Gastrocnemius medialis (tissue), 4 donors: ENCODE measurements at regions not wholly inside any gene's neighbourhood (a gene's known extent, or its start where the extent isn't known, plus 50 kb on each side); places are given as distances from the start of the nearest gene placed in this dataset.

Source experiments
- ATAC-seq, 2 donors: fragments of 150-250 bp; one replicate each; pipeline ENCODE4 v1.9.1; 2016
- DNase-seq, 2 donors: peaks; one replicate each; pipeline ENCODE4 v3.0.0-alpha.2; 2019
- H3K27ac ChIP-seq, 4 donors: fragments of 200-600 bp; sonication (generic); 1 replicate in 1 of 4; 2 replicates in 3 of 4; pipeline ENCODE4 v1.5.1; 2016 to 2018; ENCODE audit warnings: mild to moderate bottlenecking in 2 of 4, moderate library complexity in 1 of 4
- H3K27me3 ChIP-seq, 3 donors: fragments of 200-600 bp; sonication (generic) in 2 of 3; 1 replicate in 1 of 3; 2 replicates in 2 of 3; pipeline versions ENCODE4 v1.5.1 to v1.6.0; 2016 to 2019; ENCODE audit warnings: mild to moderate bottlenecking in 1 of 3, moderate library complexity in 1 of 3
- H3K36me3 ChIP-seq, 2 donors: fragments of 200-600 bp; sonication (generic) in 1 of 2; one replicate each; pipeline ENCODE4 v1.5.1; 2017 to 2018
- H3K4me1 ChIP-seq, 2 donors: fragments of 200-600 bp; sonication (generic) in 1 of 2; one replicate each; pipeline ENCODE4 v1.5.1; 2016 to 2017; ENCODE audit warnings: mild to moderate bottlenecking in 2 of 2
- H3K4me3 ChIP-seq, 4 donors: fragments of 200-600 bp; sonication (generic) in 3 of 4; 1 replicate in 1 of 4; 2 replicates in 3 of 4; pipeline ENCODE4 v1.5.1; 2016 to 2019; ENCODE audit warnings: mild to moderate bottlenecking in 2 of 4
- H3K9me3 ChIP-seq, 3 donors: fragments of 200-600 bp; sonication (generic) in 2 of 3; 1 replicate in 1 of 3; 2 replicates in 2 of 3; pipeline ENCODE4 v1.5.1; 2016 to 2019
- POLR2A ChIP-seq, 2 donors: fragments of 450-650 bp; IDR thresholded peaks; one replicate each; pipeline ENCODE4 v1.6.1; 2017; ENCODE audit warnings: antibody characterized with exemption in 2 of 2, mild to moderate bottlenecking in 2 of 2, moderate library complexity in 2 of 2
- in situ Hi-C, 4 donors: fragments of 200-750 bp; cut with MboI; loops; one replicate each; pipeline versions ENCODE4 v1.15.0 to v1.8.0; 2017; ENCODE audit warnings: low sequenced_read_pairs in 4 of 4
- intact Hi-C: fragments of 100-400 bp; cut with DNase I; formaldehyde crosslinking; loops from one replicate; pipeline ENCODE4 v1.15.1; 2023; ENCODE audit warnings: low total_unique reads
- TF ChIP-seq, protein P1 (sequence below), 5 experiments: fragments of 450-650 bp in 3 of 5; fragments of 200-600 bp in 2 of 5; sonication (generic) in 2 of 5; IDR thresholded peaks in 4 of 5; conservative IDR thresholded peaks in 1 of 5; 1 replicate in 4 of 5; 2 replicates in 1 of 5; pipeline ENCODE4 v1.5.1; 2016 to 2019; ENCODE audit warnings: antibody characterized with exemption in 5 of 5, mild to moderate bottlenecking in 3 of 5, moderate library complexity in 3 of 5

GRCh38 chr6:1542764-1543163 lies 67.0 kb upstream of the FOXC1 start:
- Histone ChIP-seq H3K27me3 (no peaks in the 10 kb centered on the region), H3K9me3 (no peaks in the 10 kb centered on the region), H3K4me3 (no peak overlapping the region), H3K27ac (no peak overlapping the region), H3K4me1 (peaks cover 0 to 3% of the 10 kb centered on the region in 2 donors), H3K36me3 (no peaks in the 10 kb centered on the region)
- TF ChIP-seq POLR2A (IDR thresholded peaks at IDR 0.05) = no peak
- TF ChIP-seq, protein P1, sequence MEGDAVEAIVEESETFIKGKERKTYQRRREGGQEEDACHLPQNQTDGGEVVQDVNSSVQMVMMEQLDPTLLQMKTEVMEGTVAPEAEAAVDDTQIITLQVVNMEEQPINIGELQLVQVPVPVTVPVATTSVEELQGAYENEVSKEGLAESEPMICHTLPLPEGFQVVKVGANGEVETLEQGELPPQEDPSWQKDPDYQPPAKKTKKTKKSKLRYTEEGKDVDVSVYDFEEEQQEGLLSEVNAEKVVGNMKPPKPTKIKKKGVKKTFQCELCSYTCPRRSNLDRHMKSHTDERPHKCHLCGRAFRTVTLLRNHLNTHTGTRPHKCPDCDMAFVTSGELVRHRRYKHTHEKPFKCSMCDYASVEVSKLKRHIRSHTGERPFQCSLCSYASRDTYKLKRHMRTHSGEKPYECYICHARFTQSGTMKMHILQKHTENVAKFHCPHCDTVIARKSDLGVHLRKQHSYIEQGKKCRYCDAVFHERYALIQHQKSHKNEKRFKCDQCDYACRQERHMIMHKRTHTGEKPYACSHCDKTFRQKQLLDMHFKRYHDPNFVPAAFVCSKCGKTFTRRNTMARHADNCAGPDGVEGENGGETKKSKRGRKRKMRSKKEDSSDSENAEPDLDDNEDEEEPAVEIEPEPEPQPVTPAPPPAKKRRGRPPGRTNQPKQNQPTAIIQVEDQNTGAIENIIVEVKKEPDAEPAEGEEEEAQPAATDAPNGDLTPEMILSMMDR (IDR thresholded peaks at IDR 0.05 in 4 of 5, conservative IDR thresholded peaks at IDR 0.05 in 1 of 5) = no peak
- intact Hi-C loops (no loop called here), in situ Hi-C loops (no loop called here)
- no peak for DNase-seq
- ATAC-seq = no peak

GRCh38 chr6:1544000-1544399 lies 65.7 kb upstream of the FOXC1 start:
- H3K9me3 ChIP-seq = no peaks in the 10 kb centered on the region
- no peaks in the 10 kb centered on the region for H3K4me1 ChIP-seq
- H3K4me3 ChIP-seq = no peak overlapping the region
- H3K27ac ChIP-seq = no peak overlapping the region
- intact Hi-C loops = no loop called here
- ATAC-seq (no peak), DNase-seq (no peak)
- no peaks in the 10 kb centered on the region for H3K36me3 ChIP-seq
- H3K27me3 ChIP-seq = no peaks in the 10 kb centered on the region
- TF ChIP-seq, protein P1 (IDR thresholded peaks at IDR 0.05 in 4 of 5, conservative IDR thresholded peaks at IDR 0.05 in 1 of 5) = no peak
- TF ChIP-seq POLR2A (IDR thresholded peaks at IDR 0.05) = no peak
- in situ Hi-C loops = no loop called here

- Histone ChIP-seq H3K4me3 (no peak overlapping the region), H3K4me1 (no peaks in the 10 kb centered on the region), H3K9me3 (no peaks in the 10 kb centered on the region), H3K27ac (no peak overlapping the region), H3K27me3 (no peaks in the 10 kb centered on the region), H3K36me3 (no peaks in the 10 kb centered on the region)
- DNase-seq = no peak
- in situ Hi-C loops (no loop called here), intact Hi-C loops (no loop called here)
- ATAC-seq = no peak
- TF ChIP-seq, protein P1 (IDR thresholded peaks at IDR 0.05 in 4 of 5, conservative IDR thresholded peaks at IDR 0.05 in 1 of 5) = no peak
- TF ChIP-seq POLR2A (IDR thresholded peaks at IDR 0.05) = no peak
Observed at GRCh38 chr6:1544603-1545002, 65.1 kb upstream of the FOXC1 start.

- ATAC-seq (no peak), DNase-seq (no peak)
- no peaks in the 10 kb centered on the region for H3K9me3 ChIP-seq
- no peak overlapping the region for H3K4me3 ChIP-seq
- no peak overlapping the region for H3K27ac ChIP-seq
- no peaks in the 10 kb centered on the region for H3K4me1 ChIP-seq
- no peaks in the 10 kb centered on the region for H3K27me3 ChIP-seq
- H3K36me3 ChIP-seq = no peaks in the 10 kb centered on the region
- in situ Hi-C loops (no loop called here), intact Hi-C loops (no loop called here)
- TF ChIP-seq, protein P1 (IDR thresholded peaks at IDR 0.05 in 4 of 5, conservative IDR thresholded peaks at IDR 0.05 in 1 of 5) = no peak
- no peak for TF ChIP-seq POLR2A (IDR thresholded peaks at IDR 0.05)
Observed at GRCh38 chr6:1545654-1546053, 64.1 kb upstream of the FOXC1 start.

GRCh38 chr6:1547785-1548184 lies 61.9 kb upstream of the FOXC1 start:
- DNase-seq (no peak), ATAC-seq (no peak)
- Histone ChIP-seq H3K4me1 (peaks cover 0 to 5% of the 10 kb centered on the region in 2 donors), H3K4me3 (no peak overlapping the region), H3K27me3 (no peaks in the 10 kb centered on the region), H3K27ac (no peak overlapping the region), H3K9me3 (no peaks in the 10 kb centered on the region), H3K36me3 (no peaks in the 10 kb centered on the region)
- in situ Hi-C loops (no loop called here), intact Hi-C loops (no loop called here)
- TF ChIP-seq, protein P1 (IDR thresholded peaks at IDR 0.05 in 4 of 5, conservative IDR thresholded peaks at IDR 0.05 in 1 of 5) = no peak
- TF ChIP-seq POLR2A (IDR thresholded peaks at IDR 0.05) = no peak
